Heart right ventricle (tissue), 16 donors: ENCODE measurements at regions not wholly inside any gene's neighbourhood (a gene's known extent, or its start where the extent isn't known, plus 50 kb on each side); places are given as distances from the start of the nearest gene placed in this dataset.

ENCODE experiments used
- ATAC-seq, 8 donors: fragments of 200-7000 bp; cut with Tn5 transposase; one replicate each; pipeline ENCODE4 v1.9.1; 2020; ENCODE audit warnings: mild to moderate bottlenecking in 8 of 8, moderate library complexity in 8 of 8, moderate number of reproducible peaks in 1 of 8
- DNase-seq, 2 donors: peaks; one replicate each; pipeline ENCODE4 v3.0.0-alpha.2; 2020
- H3K27ac ChIP-seq, 10 donors: fragments of 200-600 bp; sonication (generic) in 2 of 10; one replicate each; pipeline versions ENCODE4 v1.5.0 to v1.8.0; 2020 to 2022; ENCODE audit warnings: mild to moderate bottlenecking in 3 of 10
- H3K27me3 ChIP-seq, 7 donors: fragments of 200-600 bp; one replicate each; pipeline ENCODE4 v1.8.0; 2021 to 2022; ENCODE audit warnings: mild to moderate bottlenecking in 2 of 7
- H3K36me3 ChIP-seq, 9 donors: fragments of 200-600 bp; sonication (generic) in 1 of 9; one replicate each; pipeline versions ENCODE4 v1.5.0 to v1.8.0; 2020 to 2022; ENCODE audit warnings: mild to moderate bottlenecking in 2 of 9
- H3K4me1 ChIP-seq, 9 donors: fragments of 200-600 bp; sonication (generic) in 1 of 9; one replicate each; pipeline versions ENCODE4 v1.5.0 to v1.8.0; 2020 to 2022; ENCODE audit warnings: mild to moderate bottlenecking in 4 of 9
- H3K4me3 ChIP-seq, 10 donors: fragments of 200-600 bp; sonication (generic) in 2 of 10; one replicate each; pipeline versions ENCODE4 v1.5.0 to v1.8.0; 2020 to 2022; ENCODE audit warnings: mild to moderate bottlenecking in 7 of 10, moderate library complexity in 2 of 10
- H3K9me3 ChIP-seq, 11 donors: fragments of 200-600 bp in 10 of 11; sonication (generic) in 2 of 11; one replicate each; pipeline versions ENCODE4 v1.5.0 to v1.8.0; 2013 to 2022; ENCODE audit warnings: mild to moderate bottlenecking in 2 of 11, control low read depth in 1 of 11, moderate library complexity in 1 of 11
- WGBS, 2 donors: extraction: QIAGEN DNeasy Blood & Tissue Kit; methylation state at CpG; one replicate each; pipeline ENCODE4 v1.1.7; 2013; ENCODE audit warnings: inconsistent platforms in 1 of 2; 5-methylcytosine and 5-hydroxymethylcytosine counted together
- intact Hi-C, 10 donors: fragments of 100-400 bp; cut with DNase I; formaldehyde crosslinking; loops; one replicate each; pipeline versions ENCODE4 v1.11.1 to v1.14.2; 2022
- TF ChIP-seq, protein P1 (sequence below), 9 donors: fragments of 200-600 bp; sonication (generic) in 2 of 9; IDR thresholded peaks; one replicate each; pipeline versions ENCODE4 v1.5.0 to v1.8.0; 2021 to 2022; ENCODE audit warnings: antibody characterized with exemption in 9 of 9, mild to moderate bottlenecking in 5 of 9, moderate library complexity in 1 of 9
- donor health status: Arrhythmogenic right ventricular cardiomyopathy.
- donor health status: ischemic (EF 13 %, LVEDD 7.1; RV severe dilation, severe dysfunction).
- donor health status: healthy with polysubstance abuse.
- donor health status: DM: no; HTN: yes; CAD: no.
- donor health status: DM: no; HTN: no; CAD: no.
- donor health status: ischemic (EF 25% LVEDD 6.9; RV normal size, moderate dysfunction).
- donor health status: ischemic (EF 25% LVEDD 5.7; RV mildly dilated, moderate dysfunction).
- donor health status: healthy.
- donor health status: DM: yes; HTN: yes; CAD: no.
- donor health status: Ischemic cardiomyopathy.
- donor health status: ischemic (EF 35%, LVEDD 5.7; RV mildly dilated, moderate dysfunction).
- donor health status: nonischemic (EF 11% LVEDD 7.7; RV severe dilation, severe dysfunction).
- donor health status: DM: yes; HTN: yes; CAD: no.
- donor health status: PGD.
- donor health status: ischemic (EF 29% LVEDD 5.4; RV normal size, mild dysfunction).
- donor health status: nonischemic (EF 23%, LVEDD 6.1; RV moderate dilation, normal function).

DNA sequence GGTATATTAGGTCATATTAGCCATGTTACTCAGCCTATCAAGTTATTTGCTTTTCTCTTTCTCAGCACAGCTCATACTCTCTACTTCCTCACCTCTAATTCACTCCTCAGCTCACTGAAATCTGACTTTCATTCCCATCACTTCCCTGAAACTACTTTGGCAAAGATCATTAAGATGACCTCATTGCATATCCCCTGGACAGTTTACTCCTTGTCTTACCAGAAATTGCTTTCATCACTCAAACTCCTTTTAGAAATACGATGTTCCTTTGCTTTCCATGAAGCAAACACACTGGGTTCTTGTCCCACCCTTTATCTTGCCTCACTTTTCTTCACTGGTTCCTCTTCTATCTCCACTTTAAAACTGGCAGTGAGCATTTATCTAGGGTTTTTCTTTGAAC is 354.4 kb downstream of the TUSC7 start:
- no peaks in the 10 kb centered on the region for H3K27me3 ChIP-seq
- TF ChIP-seq, protein P1, sequence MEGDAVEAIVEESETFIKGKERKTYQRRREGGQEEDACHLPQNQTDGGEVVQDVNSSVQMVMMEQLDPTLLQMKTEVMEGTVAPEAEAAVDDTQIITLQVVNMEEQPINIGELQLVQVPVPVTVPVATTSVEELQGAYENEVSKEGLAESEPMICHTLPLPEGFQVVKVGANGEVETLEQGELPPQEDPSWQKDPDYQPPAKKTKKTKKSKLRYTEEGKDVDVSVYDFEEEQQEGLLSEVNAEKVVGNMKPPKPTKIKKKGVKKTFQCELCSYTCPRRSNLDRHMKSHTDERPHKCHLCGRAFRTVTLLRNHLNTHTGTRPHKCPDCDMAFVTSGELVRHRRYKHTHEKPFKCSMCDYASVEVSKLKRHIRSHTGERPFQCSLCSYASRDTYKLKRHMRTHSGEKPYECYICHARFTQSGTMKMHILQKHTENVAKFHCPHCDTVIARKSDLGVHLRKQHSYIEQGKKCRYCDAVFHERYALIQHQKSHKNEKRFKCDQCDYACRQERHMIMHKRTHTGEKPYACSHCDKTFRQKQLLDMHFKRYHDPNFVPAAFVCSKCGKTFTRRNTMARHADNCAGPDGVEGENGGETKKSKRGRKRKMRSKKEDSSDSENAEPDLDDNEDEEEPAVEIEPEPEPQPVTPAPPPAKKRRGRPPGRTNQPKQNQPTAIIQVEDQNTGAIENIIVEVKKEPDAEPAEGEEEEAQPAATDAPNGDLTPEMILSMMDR (IDR thresholded peaks at IDR 0.05): no peak
- peak overlapping the region in 1 of 10 donors; percentile 36 for H3K27ac ChIP-seq
- no peaks in the 10 kb centered on the region for H3K9me3 ChIP-seq
- H3K36me3 ChIP-seq: no peaks in the 10 kb centered on the region
- ATAC-seq (peak in 2 of 8 donors; percentile 55 to 87), DNase-seq (no peak)
- intact Hi-C loops: no loop called here
- peaks cover 0 to 11% (median 0%) of the 10 kb centered on the region in 9 donors for H3K4me1 ChIP-seq
- 16 to 17% methylated on average over 1 of the region's 1 CpG for WGBS, 2 donors
- H3K4me3 ChIP-seq: no peak overlapping the region

DNA sequence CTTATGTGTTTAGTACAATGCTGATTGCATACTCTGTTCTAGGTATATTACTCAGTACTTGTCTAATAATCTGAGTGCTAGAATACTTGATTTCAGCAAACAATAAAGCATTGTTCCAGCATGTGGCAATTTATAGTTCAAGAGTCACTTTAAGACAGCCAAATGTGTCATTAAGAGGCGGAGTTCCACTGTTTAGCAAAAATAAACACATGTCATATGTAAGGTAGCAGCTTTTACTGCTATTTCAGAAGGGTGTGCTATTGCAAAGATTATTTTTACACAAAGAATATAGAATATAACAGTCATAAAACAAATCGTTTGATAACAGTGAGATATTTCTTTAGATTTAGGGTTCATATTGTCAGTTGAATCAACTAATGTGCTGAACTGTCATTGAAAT is 358.7 kb downstream of the TUSC7 start:
- Histone ChIP-seq H3K4me1 (peaks cover 0 to 11% (median 0%) of the 10 kb centered on the region in 9 donors), H3K9me3 (no peaks in the 10 kb centered on the region), H3K27ac (no peak overlapping the region), H3K36me3 (no peaks in the 10 kb centered on the region), H3K4me3 (no peak overlapping the region), H3K27me3 (no peaks in the 10 kb centered on the region)
- TF ChIP-seq, protein P1 (IDR thresholded peaks at IDR 0.05): no peak
- 77 to 81% methylated on average over 2 of the region's 2 CpGs for WGBS, 2 donors
- ATAC-seq (no peak), DNase-seq (no peak)
- intact Hi-C loops: loop anchor here in 1 of 10 donors (5.0 kb wide), 1 partner anchor 1949 kb away; no protein-coding TSS in a partner anchor

DNA sequence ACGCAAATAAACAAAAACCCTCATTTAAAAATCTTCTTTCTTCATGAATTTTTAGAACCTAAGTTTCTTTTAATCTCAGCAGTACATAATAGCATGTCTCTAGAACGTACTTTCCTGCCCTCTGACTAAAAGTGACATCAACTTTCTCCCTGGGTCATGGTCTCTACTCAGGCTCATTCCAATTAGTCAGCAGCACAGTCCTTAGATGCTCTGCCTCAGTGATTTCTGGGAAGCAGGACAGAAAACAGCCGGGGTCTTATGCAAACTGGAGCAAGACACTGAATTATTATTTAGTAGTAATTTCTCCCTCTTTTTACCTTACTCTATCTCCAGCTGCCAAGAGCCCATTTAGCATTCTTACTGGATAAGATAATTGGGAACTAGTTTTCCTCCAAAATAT is 365.2 kb downstream of the TUSC7 start:
- WGBS, 2 donors: 56 to 61% methylated on average over 3 of the region's 3 CpGs
- intact Hi-C loops: no loop called here
- Histone ChIP-seq H3K36me3 (no peaks in the 10 kb centered on the region), H3K27ac (no peak overlapping the region), H3K9me3 (no peaks in the 10 kb centered on the region), H3K27me3 (no peaks in the 10 kb centered on the region), H3K4me1 (no peaks in the 10 kb centered on the region), H3K4me3 (no peak overlapping the region)
- ATAC-seq (no peak), DNase-seq (no peak)
- TF ChIP-seq, protein P1 (IDR thresholded peaks at IDR 0.05): no peak

DNA sequence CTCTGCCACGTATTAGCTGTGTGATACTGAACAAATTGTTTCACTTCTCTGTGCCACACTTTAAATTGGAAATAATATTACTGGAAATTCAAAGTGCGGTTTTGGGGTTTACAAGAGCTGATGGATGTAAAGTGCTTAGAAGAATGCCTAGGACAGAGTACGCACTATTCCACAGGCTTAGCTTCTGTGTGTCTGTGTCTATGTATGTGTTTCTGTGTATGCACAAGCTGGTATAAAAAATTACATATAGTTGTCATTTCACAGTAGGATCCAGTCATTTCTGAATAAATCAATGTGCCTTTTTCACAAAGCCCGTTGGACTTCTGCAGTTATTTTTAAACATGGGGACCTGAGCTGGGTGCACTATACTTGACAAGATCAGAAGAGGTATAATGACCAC is 370.4 kb downstream of the TUSC7 start:
- DNase-seq (no peak), ATAC-seq (no peak)
- Histone ChIP-seq H3K36me3 (no peaks in the 10 kb centered on the region), H3K27me3 (no peaks in the 10 kb centered on the region), H3K27ac (no peak overlapping the region), H3K4me1 (no peaks in the 10 kb centered on the region), H3K4me3 (no peak overlapping the region), H3K9me3 (no peaks in the 10 kb centered on the region)
- intact Hi-C loops: no loop called here
- WGBS, 2 donors: 85 to 86% methylated on average over 4 of the region's 4 CpGs
- TF ChIP-seq, protein P1 (IDR thresholded peaks at IDR 0.05): no peak
